T-cell (primary cell): ENCODE measurements at regions not wholly inside any gene's neighbourhood (a gene's known extent, or its start where the extent isn't known, plus 50 kb on each side); places are given as distances from the start of the nearest gene placed in this dataset.

Source experiments
- ATAC-seq, 4 experiments: fragments of 200-7000 bp in 3 of 4; fragments of 150-1000 bp in 1 of 4; cut with Tn5 transposase; replicated peaks in 1 of 4; 1 replicate in 3 of 4; 2 replicates in 1 of 4; pipeline ENCODE4 v1.10.0; 2021; ENCODE audit warnings: moderate library complexity in 3 of 4, mild to moderate bottlenecking in 2 of 4, moderate number of reproducible peaks in 1 of 4
- CTCF ChIA-PET, 2 donors: fragments of 300-600 bp; sonication (Branson Sonifier 250); formaldehyde crosslinking; loops; one replicate each; lab custom pipeline; 2022; ENCODE audit warnings: antibody characterized with exemption in 2 of 2; lab: Charles Lee
- POLR2A ChIA-PET, 2 donors: fragments of 300-600 bp; sonication (Branson Sonifier 250); formaldehyde crosslinking; loops; one replicate each; lab custom pipeline; 2022; ENCODE audit warnings: antibody characterized with exemption in 2 of 2; lab: Charles Lee
- DNase-seq, 35 experiments: peaks; one replicate each; pipeline versions ENCODE4 v3.0.0 to v3.0.0-alpha.2; 2013 to 2023
- H3K27ac ChIP-seq: one replicate; pipeline ENCODE4 v1.5.1; 2013; ENCODE audit warnings: low read length
- H3K27me3 ChIP-seq, 2 experiments: replicated peaks in 1 of 2; 1 replicate in 1 of 2; 2 replicates in 1 of 2; pipeline versions ENCODE4 v1.6.1 to v1.7.0; 2013; ENCODE audit warnings: low read length in 1 of 2, mixed read lengths in 1 of 2; ENCODE audit not compliant: control insufficient read depth in 2 of 2, insufficient read depth in 2 of 2; ENCODE audit errors: extremely low read depth in 1 of 2
- H3K36me3 ChIP-seq, 2 donors: 1 replicate in 1 of 2; 2 replicates in 1 of 2; pipeline versions ENCODE4 v1.6.1 to v1.7.0; 2013; ENCODE audit warnings: low read length in 1 of 2; ENCODE audit not compliant: control insufficient read depth in 2 of 2, insufficient read depth in 1 of 2; ENCODE audit errors: extremely low read depth in 1 of 2
- H3K4me1 ChIP-seq, 2 experiments: 1 replicate in 1 of 2; 2 replicates in 1 of 2; pipeline versions ENCODE4 v1.6.1 to v1.7.0; 2013; ENCODE audit warnings: low read length in 2 of 2, mixed read lengths in 1 of 2; ENCODE audit not compliant: insufficient read depth in 2 of 2, control insufficient read depth in 1 of 2; ENCODE audit errors: extremely low read depth in 1 of 2
- H3K4me3 ChIP-seq, 2 donors: 1 replicate in 1 of 2; 2 replicates in 1 of 2; pipeline versions ENCODE4 v1.5.1 to v1.7.0; 2013; ENCODE audit warnings: mild to moderate bottlenecking in 2 of 2, low read length in 1 of 2, moderate library complexity in 1 of 2; ENCODE audit not compliant: control insufficient read depth in 1 of 2; ENCODE audit errors: extremely low read depth in 1 of 2
- H3K9me3 ChIP-seq: 2 replicates; pipeline ENCODE4 v1.7.0; 2013
- H3K27ac Mint-ChIP-seq, 2 donors: one replicate each; pipeline ENCODE4 v1.8.0; 2020 to 2021; ENCODE audit warnings: mild to moderate bottlenecking in 2 of 2, mixed read lengths in 2 of 2
- H3K27me3 Mint-ChIP-seq, 2 donors: one replicate each; pipeline ENCODE4 v1.8.0; 2021 to 2022; ENCODE audit warnings: mixed read lengths in 2 of 2
- H3K36me3 Mint-ChIP-seq: one replicate; pipeline ENCODE4 v1.8.0; 2021; ENCODE audit warnings: mixed read lengths
- H3K4me1 Mint-ChIP-seq, 3 donors: one replicate each; pipeline ENCODE4 v1.8.0; 2020 to 2022; ENCODE audit warnings: mixed read lengths in 3 of 3, mild to moderate bottlenecking in 1 of 3
- H3K4me3 Mint-ChIP-seq, 3 donors: one replicate each; pipeline ENCODE4 v1.8.0; 2020 to 2022; ENCODE audit warnings: mild to moderate bottlenecking in 3 of 3, mixed read lengths in 3 of 3, moderate library complexity in 3 of 3
- H3K9me3 Mint-ChIP-seq, 3 donors: one replicate each; pipeline ENCODE4 v1.8.0; 2020 to 2022; ENCODE audit warnings: mixed read lengths in 3 of 3
- WGBS: methylation state at CpG from one replicate; pipeline ENCODE4 v1.1.5; 2013; ENCODE audit warnings: missing lambda C conversion rate; ENCODE audit not compliant: insufficient coverage; 5-methylcytosine and 5-hydroxymethylcytosine counted together

- POLR2A ChIA-PET: interaction anchor here in 1 of 2 donors (0.5 kb wide), 1 partner anchor 1814 kb away, joined by 4 read pairs; no protein-coding TSS in a partner anchor
- Histone ChIP-seq H3K27me3 (peaks cover 0 to 2% of the 10 kb centered on the region in 2 experiments), H3K36me3 (no peaks in the 10 kb centered on the region), H3K9me3 (no peaks in the 10 kb centered on the region), H3K27ac (no peak overlapping the region), H3K4me3 (no peak overlapping the region), H3K4me1 (no peaks in the 10 kb centered on the region)
- Mint-ChIP-seq H3K36me3 (no peaks in the 10 kb centered on the region), H3K27me3 (peaks cover 0 to 28% of the 10 kb centered on the region in 2 donors), H3K9me3 (no peaks in the 10 kb centered on the region), H3K27ac (no peak overlapping the region), H3K4me3 (no peak overlapping the region), H3K4me1 (no peaks in the 10 kb centered on the region)
- ATAC-seq: no peak
- no peak for DNase-seq
- no CpG with 5 or more reads among the region's 2 CpGs for WGBS
- CTCF ChIA-PET: no interaction called here
Measured at GRCh38 chrX:40494005-40494404, 86.8 kb upstream of the ATP6AP2 start.

- Mint-ChIP-seq H3K36me3 (no peaks in the 10 kb centered on the region), H3K27ac (no peak overlapping the region), H3K27me3 (peaks cover 0 to 10% of the 10 kb centered on the region in 2 donors), H3K4me3 (no peak overlapping the region), H3K4me1 (peaks cover 0 to 13% (median 2%) of the 10 kb centered on the region in 3 donors), H3K9me3 (peaks cover 4 to 6% (median 5%) of the 10 kb centered on the region in 3 donors)
- Histone ChIP-seq H3K9me3 (no peaks in the 10 kb centered on the region), H3K27me3 (no peaks in the 10 kb centered on the region), H3K36me3 (no peaks in the 10 kb centered on the region), H3K27ac (no peak overlapping the region), H3K4me3 (no peak overlapping the region), H3K4me1 (peaks cover 0 to 4% of the 10 kb centered on the region in 2 experiments)
- WGBS: no CpG with 5 or more reads among the region's 4 CpGs
- DNase-seq: no peak
- ChIA-PET CTCF (no interaction called here), POLR2A (interaction anchor here in 1 of 2 donors (0.6 to 0.7 kb wide), 2 partner anchors 321 to 590 kb away, joined by 3 to 10 read pairs; no protein-coding TSS in a partner anchor)
- ATAC-seq: no peak
Measured at GRCh38 chrX:40488296-40488695, 92.5 kb upstream of the ATP6AP2 start.

- CTCF ChIA-PET: no interaction called here
- Mint-ChIP-seq H3K27me3 (peaks cover 0 to 18% of the 10 kb centered on the region in 2 donors), H3K4me1 (peaks cover 0 to 13% (median 2%) of the 10 kb centered on the region in 3 donors), H3K27ac (no peak overlapping the region), H3K4me3 (no peak overlapping the region), H3K9me3 (peaks cover 4 to 6% (median 5%) of the 10 kb centered on the region in 3 donors), H3K36me3 (no peaks in the 10 kb centered on the region)
- Histone ChIP-seq H3K9me3 (no peaks in the 10 kb centered on the region), H3K4me1 (peaks cover 0 to 5% of the 10 kb centered on the region in 2 experiments), H3K27ac (no peak overlapping the region), H3K4me3 (no peak overlapping the region), H3K27me3 (no peaks in the 10 kb centered on the region), H3K36me3 (no peaks in the 10 kb centered on the region)
- DNase-seq (no peak), ATAC-seq (no peak)
- POLR2A ChIA-PET: no interaction called here
- no CpG with 5 or more reads among the region's 1 CpG for WGBS
Measured at GRCh38 chrX:40485973-40486372, 94.8 kb upstream of the ATP6AP2 start.

GRCh38 chrX:40485102-40485826 lies 95.5 kb upstream of the ATP6AP2 start:
- ChIA-PET CTCF (no interaction called here), POLR2A (no interaction called here)
- peaks cover 0 to 3% of the 10 kb centered on the region in 2 experiments for H3K27me3 ChIP-seq
- ATAC-seq (no peak), DNase-seq (no peak)
- no peaks in the 10 kb centered on the region for H3K36me3 Mint-ChIP-seq
- no peaks in the 10 kb centered on the region for H3K9me3 ChIP-seq
- H3K27ac ChIP-seq: no peak overlapping the region
- no peaks in the 10 kb centered on the region for H3K36me3 ChIP-seq
- H3K27ac Mint-ChIP-seq: no peak overlapping the region
- H3K4me3 Mint-ChIP-seq: peak overlapping the region in 1 of 3 donors; percentile 17
- H3K4me3 ChIP-seq: no peak overlapping the region
- H3K4me1 ChIP-seq: peaks cover 0 to 5% of the 10 kb centered on the region in 2 experiments
- peaks cover 4 to 6% (median 5%) of the 10 kb centered on the region in 3 donors for H3K9me3 Mint-ChIP-seq
- no CpG with 5 or more reads among the region's 6 CpGs for WGBS
- H3K4me1 Mint-ChIP-seq: peaks cover 0 to 13% (median 2%) of the 10 kb centered on the region in 3 donors
- peaks cover 0 to 22% of the 10 kb centered on the region in 2 donors for H3K27me3 Mint-ChIP-seq

- DNase-seq (no peak), ATAC-seq (no peak)
- POLR2A ChIA-PET: no interaction called here
- Mint-ChIP-seq H3K36me3 (no peaks in the 10 kb centered on the region), H3K4me1 (peaks cover 0 to 13% (median 2%) of the 10 kb centered on the region in 3 donors), H3K27ac (peak overlapping the region in 1 of 2 donors; percentile 29), H3K4me3 (peak overlapping the region in 1 of 3 donors; percentile 17), H3K9me3 (peaks cover 4 to 6% (median 5%) of the 10 kb centered on the region in 3 donors), H3K27me3 (peaks cover 0 to 27% of the 10 kb centered on the region in 2 donors)
- H3K36me3 ChIP-seq: no peaks in the 10 kb centered on the region
- H3K27ac ChIP-seq: no peak overlapping the region
- WGBS: no CpG with 5 or more reads among the region's 8 CpGs
- H3K4me3 ChIP-seq: no peak overlapping the region
- H3K27me3 ChIP-seq: peaks cover 0 to 3% of the 10 kb centered on the region in 2 experiments
- CTCF ChIA-PET: no interaction called here
- H3K4me1 ChIP-seq: peaks cover 0 to 5% of the 10 kb centered on the region in 2 experiments
- no peaks in the 10 kb centered on the region for H3K9me3 ChIP-seq
Measured at GRCh38 chrX:40484408-40485091, 96.2 kb upstream of the ATP6AP2 start.

GRCh38 chrX:40483502-40483901 lies 97.3 kb upstream of the ATP6AP2 start:
- ChIA-PET POLR2A (no interaction called here), CTCF (no interaction called here)
- ATAC-seq: peak in 1 of 4 experiments; percentile 48
- Histone ChIP-seq H3K9me3 (no peaks in the 10 kb centered on the region), H3K27me3 (peaks cover 0 to 3% of the 10 kb centered on the region in 2 experiments), H3K4me3 (no peak overlapping the region), H3K36me3 (no peaks in the 10 kb centered on the region), H3K4me1 (peaks cover 0 to 5% of the 10 kb centered on the region in 2 experiments), H3K27ac (no peak overlapping the region)
- no peak overlapping the region for H3K4me3 Mint-ChIP-seq
- no peaks in the 10 kb centered on the region for H3K36me3 Mint-ChIP-seq
- H3K4me1 Mint-ChIP-seq: peaks cover 0 to 13% (median 2%) of the 10 kb centered on the region in 3 donors
- WGBS: no CpG with 5 or more reads among the region's 2 CpGs
- H3K9me3 Mint-ChIP-seq: peaks cover 4 to 6% (median 5%) of the 10 kb centered on the region in 3 donors
- no peak for DNase-seq
- H3K27ac Mint-ChIP-seq: peak overlapping the region in 1 of 2 donors; percentile 63
- H3K27me3 Mint-ChIP-seq: peaks cover 0 to 21% of the 10 kb centered on the region in 2 donors
